Omental fat pad (tissue), 3 donors: ENCODE measurements at regions not wholly inside any gene's neighbourhood (a gene's known extent, or its start where the extent isn't known, plus 50 kb on each side); places are given as distances from the start of the nearest gene placed in this dataset.

Experiments
- ATAC-seq: fragments of 150-250 bp; one replicate; pipeline ENCODE4 v1.9.1; 2016; ENCODE audit warnings: mild to moderate bottlenecking, moderate library complexity; ENCODE audit not compliant: low FRiP score
- DNase-seq: peaks from one replicate; pipeline ENCODE4 v3.0.0-alpha.2; 2019; ENCODE audit warnings: low spot score
- TF ChIP-seq, protein P1 (sequence below), 3 donors: fragments of 450-650 bp; IDR thresholded peaks; one replicate each; pipeline ENCODE4 v1.5.1; 2016 to 2017; ENCODE audit warnings: antibody characterized with exemption in 3 of 3, mild to moderate bottlenecking in 3 of 3, moderate library complexity in 2 of 3

DNA sequence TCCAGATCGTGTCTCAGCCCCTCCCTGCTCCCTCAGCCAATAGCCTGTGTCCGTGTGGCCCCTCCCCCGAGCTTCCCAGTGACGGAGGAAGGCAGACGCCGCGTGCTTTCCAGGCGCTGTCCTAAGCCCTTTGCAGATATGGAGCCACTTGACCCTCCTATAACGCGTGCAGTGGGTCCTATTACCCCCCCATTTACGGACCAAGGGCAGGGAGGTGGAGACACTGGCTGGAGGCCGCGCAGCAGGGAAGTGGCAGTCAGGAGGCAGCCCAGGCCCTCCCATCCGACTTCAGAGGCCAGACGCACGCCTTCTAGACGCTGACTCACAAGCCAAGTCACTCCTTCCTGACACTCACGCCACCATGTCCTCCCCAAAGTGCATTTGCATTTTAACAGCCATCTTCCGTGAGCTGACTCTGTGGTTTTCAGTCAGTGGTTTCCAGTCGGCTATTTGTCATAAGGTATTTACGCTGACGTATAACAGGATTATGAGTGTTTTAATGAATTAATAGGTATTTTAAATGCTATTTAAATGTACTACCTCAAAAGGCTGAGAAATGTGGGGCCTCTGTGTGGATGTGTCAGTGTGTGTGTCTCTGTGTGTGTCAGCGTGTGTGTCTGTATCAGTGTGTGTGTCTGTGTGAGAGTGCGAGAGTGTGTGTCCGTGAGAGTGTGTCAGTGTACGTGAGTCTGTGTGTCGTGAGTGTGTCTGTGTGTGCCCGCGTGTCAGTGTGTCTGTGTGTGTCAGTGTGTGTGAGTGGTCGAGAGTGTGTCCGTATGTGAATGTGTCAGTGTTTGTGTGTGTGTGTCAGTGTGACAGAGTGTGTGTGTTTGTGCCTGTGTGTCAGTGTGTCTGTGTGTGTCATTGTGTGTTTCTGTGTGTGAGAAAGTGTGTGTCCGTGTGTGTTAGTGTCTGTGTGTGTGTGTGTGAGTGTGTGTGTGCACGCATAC, 92.0 kb upstream of the INSIG1 start:
- TF ChIP-seq, protein P1, sequence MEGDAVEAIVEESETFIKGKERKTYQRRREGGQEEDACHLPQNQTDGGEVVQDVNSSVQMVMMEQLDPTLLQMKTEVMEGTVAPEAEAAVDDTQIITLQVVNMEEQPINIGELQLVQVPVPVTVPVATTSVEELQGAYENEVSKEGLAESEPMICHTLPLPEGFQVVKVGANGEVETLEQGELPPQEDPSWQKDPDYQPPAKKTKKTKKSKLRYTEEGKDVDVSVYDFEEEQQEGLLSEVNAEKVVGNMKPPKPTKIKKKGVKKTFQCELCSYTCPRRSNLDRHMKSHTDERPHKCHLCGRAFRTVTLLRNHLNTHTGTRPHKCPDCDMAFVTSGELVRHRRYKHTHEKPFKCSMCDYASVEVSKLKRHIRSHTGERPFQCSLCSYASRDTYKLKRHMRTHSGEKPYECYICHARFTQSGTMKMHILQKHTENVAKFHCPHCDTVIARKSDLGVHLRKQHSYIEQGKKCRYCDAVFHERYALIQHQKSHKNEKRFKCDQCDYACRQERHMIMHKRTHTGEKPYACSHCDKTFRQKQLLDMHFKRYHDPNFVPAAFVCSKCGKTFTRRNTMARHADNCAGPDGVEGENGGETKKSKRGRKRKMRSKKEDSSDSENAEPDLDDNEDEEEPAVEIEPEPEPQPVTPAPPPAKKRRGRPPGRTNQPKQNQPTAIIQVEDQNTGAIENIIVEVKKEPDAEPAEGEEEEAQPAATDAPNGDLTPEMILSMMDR (IDR thresholded peaks at IDR 0.05): no peak
- ATAC-seq (peak; percentile 73), DNase-seq (peak; percentile 72)

DNA sequence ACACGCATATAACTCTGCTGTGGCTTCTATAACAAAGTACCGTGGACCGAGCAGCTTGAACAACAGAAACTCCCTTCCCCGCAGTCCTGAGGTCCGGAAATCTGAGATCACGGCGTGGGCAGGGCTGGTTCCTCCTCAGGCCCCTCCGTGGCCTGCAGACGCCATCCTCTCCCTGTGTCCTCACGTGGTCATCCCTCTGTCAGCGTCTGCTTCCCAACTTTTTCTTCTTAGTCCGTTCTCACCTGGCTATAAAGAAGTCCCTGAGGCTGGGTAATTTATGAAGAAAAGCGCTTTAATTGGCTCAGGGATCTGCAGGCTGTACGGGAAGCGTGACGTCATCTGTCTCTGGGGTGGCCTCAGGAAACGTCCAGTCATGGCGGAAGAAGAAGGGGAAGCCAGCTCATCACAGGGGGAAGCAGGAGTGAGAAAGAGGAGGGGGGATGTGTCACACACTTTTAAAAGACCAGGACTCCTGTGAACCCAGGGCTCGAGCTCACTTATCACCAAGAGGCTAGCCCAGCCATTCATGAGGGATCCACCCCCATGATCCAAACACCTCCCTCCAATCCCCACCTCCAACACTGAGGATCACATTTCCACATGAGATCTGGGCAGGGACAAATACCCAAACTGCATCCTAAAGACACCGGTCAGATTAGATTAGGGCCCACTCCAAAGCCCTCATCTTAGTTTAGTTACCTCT, 91.2 kb upstream of the INSIG1 start:
- TF ChIP-seq, protein P1 (IDR thresholded peaks at IDR 0.05): no peak
- peak; percentile 54 for DNase-seq
- ATAC-seq: peak; percentile 45

DNA sequence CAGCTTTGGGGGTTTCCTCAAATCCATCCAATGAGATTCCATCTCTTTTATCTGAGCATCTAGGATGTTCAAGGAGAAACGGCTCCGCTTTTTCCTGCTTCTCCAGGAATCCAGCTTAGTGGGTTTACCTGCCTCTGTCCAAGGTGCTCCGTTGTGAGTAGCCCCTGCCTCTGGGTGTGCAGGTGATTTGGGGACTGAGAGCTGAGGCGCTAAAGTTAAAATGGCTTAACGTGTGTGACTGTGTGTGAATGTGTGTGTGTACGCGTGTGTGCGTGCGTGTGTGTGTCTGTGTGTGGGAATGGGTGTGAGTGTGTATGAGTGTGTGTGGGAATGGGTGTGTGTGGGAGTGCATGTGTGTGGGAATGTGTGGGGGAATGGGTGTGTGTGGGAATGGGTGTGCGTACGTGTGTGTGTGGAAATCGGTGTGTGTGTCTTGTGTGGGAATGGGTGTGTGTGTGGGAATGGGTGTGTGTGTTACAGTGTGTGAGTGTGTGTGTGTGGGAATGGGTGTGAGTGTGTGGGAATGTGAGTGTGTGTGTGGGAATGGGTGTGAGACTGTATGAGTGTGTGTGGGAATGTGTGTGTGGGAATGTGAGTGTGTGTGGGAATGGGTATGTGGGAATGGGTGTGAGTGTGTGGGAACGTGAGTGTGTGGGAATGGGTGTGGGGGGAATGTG, 90.2 kb upstream of the INSIG1 start:
- DNase-seq: no peak
- no peak for ATAC-seq

DNA sequence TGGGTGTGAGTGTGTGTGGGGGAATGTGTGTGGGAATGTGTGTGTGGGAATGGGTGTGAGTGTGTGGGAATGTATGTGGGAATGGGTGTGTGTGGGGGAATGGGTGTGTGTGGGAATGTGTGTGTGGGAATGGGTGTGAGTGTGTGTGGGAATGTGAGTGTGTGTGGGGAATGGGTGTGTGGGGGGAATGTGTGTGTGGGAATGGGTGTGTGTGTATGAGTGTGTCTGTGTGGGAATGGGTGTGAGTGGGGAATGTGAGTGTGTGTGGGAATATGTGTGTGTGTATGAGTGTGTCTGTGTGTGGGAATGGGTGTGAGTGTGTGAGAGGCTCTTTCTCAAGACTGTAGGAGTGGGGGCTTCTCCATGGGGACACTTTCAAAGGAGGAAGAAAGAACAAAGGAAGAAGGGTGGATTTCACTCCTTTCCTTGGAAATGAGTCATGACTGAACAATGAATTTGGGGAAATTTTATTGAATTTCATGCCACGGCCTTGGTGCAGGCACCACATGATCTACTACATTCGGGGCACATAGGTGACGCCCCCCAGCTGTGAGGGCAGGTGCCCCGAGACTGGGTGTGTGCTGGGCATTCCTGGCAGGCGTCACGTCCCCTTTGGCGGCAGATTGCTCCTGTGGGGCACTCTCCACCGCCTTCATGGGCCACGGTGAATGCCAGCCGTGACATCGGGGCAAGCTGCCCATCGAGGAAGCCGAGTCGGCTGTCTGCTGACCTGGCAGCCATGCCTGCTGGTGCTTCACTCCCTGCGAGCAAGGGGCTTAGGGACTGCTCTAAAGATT, 88.8 kb upstream of the INSIG1 start:
- ATAC-seq (no peak), DNase-seq (peak; percentile 19)
- TF ChIP-seq, protein P1 (IDR thresholded peaks at IDR 0.05): no peak

More for the DNA sequence above, 90.2 kb upstream of the INSIG1 start:
- TF ChIP-seq, protein P1 (IDR thresholded peaks at IDR 0.05): no peak

GRCh38 chr7:155209478-155210319, 88.0 kb upstream of the INSIG1 start:
- DNase-seq (peak; percentile 19), ATAC-seq (no peak)
- TF ChIP-seq, protein P1 (IDR thresholded peaks at IDR 0.05): no peak
